GM21447 (cell line): ENCODE measurements at regions not wholly inside any gene's neighbourhood (a gene's known extent, or its start where the extent isn't known, plus 50 kb on each side); places are given as distances from the start of the nearest gene placed in this dataset.
A peak's percentile ranks its signal among the peaks of the same experiment; 100 is the strongest.
"Not testable (repeated sequence)": the region's sequence is repeated elsewhere in the genome, so short reads cannot be mapped to it uniquely, and the experiment has no call there.

Experiments
- ATAC-seq: cut with Tn5 transposase; IDR thresholded peaks from one replicate; pipeline ENCODE4 v1.9.1; 2021; ENCODE audit not compliant: unreplicated experiment

GRCh38 chr16:52976539-52977167, 76.0 kb downstream of the CHD9NB start:
- ATAC-seq = no peak

- no peak for ATAC-seq
These were observed 85.0 kb downstream of the CHD9NB start for GRCh38 chr16:52967744-52968143.

GRCh38 chr16:52964290-52964689, 88.4 kb downstream of the CHD9NB start:
- no peak for ATAC-seq

- no peak for ATAC-seq
These were observed 88.8 kb downstream of the CHD9NB start for GRCh38 chr16:52963855-52964242.

- ATAC-seq = no peak
These were observed 89.4 kb downstream of the CHD9NB start for GRCh38 chr16:52963212-52963854.

- ATAC-seq = no peak
These were observed 93.7 kb downstream of the CHD9NB start for GRCh38 chr16:52958951-52959350.

- no peak for ATAC-seq
These were observed 95.5 kb downstream of the CHD9NB start for GRCh38 chr16:52957199-52957598.

GRCh38 chr16:52956044-52956443, 96.7 kb downstream of the CHD9NB start:
- ATAC-seq = no peak

- ATAC-seq = no peak
These were observed 99.5 kb downstream of the CHD9NB start for GRCh38 chr16:52953215-52953614.

GRCh38 chr16:52948946-52949345, 103.8 kb downstream of the CHD9NB start:
- no peak for ATAC-seq

- no peak for ATAC-seq
These were observed 120.4 kb downstream of the CHD9NB start for GRCh38 chr16:52932321-52932720.

- ATAC-seq = no peak
These were observed 123.0 kb downstream of the CHD9NB start for GRCh38 chr16:52929478-52930400.

- no peak for ATAC-seq
These were observed 123.7 kb downstream of the CHD9NB start for GRCh38 chr16:52928955-52929354.

- ATAC-seq = no peak
These were observed 127.6 kb downstream of the CHD9NB start for GRCh38 chr16:52925143-52925542.

GRCh38 chr16:52924162-52924561, 128.5 kb downstream of the CHD9NB start:
- ATAC-seq = no peak

- no peak for ATAC-seq
These were observed 131.6 kb downstream of the CHD9NB start for GRCh38 chr16:52921104-52921503.

GRCh38 chr16:52920331-52920730, 132.4 kb downstream of the CHD9NB start:
- ATAC-seq = no peak

- ATAC-seq = no peak
These were observed 138.3 kb downstream of the CHD9NB start for GRCh38 chr16:52914428-52914827.

GRCh38 chr16:52912565-52913173, 140.0 kb downstream of the CHD9NB start:
- ATAC-seq = peak; percentile 55

GRCh38 chr16:52908057-52908456, 144.6 kb downstream of the CHD9NB start:
- not testable (repeated sequence) for ATAC-seq

GRCh38 chr16:52906281-52906680, 146.4 kb downstream of the CHD9NB start:
- no peak for ATAC-seq
